Endothelial cell of umbilical vein (primary cell): ENCODE measurements at regions not wholly inside any gene's neighbourhood (a gene's known extent, or its start where the extent isn't known, plus 50 kb on each side); places are given as distances from the start of the nearest gene placed in this dataset.

Experiments used
- BruUV-seq: library from RNA; stranded (reverse); fragments of 400-500 nt; replicated peaks from 2 replicates; lab custom pipeline; 2021; lab: Mats Ljungman, UMichigan
- CTCF ChIA-PET: fragments of 300-600, 350-600 bp; sonication (Branson Sonifier 250); formaldehyde crosslinking; loops from one replicate; lab custom pipeline; 2021; ENCODE audit warnings: antibody characterized with exemption, inconsistent platforms; lab: Charles Lee
- POLR2A ChIA-PET: fragments of 300-600, 350-600 bp; sonication (Branson Sonifier 250); formaldehyde crosslinking; loops from one replicate; lab custom pipeline; 2021; ENCODE audit warnings: antibody characterized with exemption, inconsistent platforms; lab: Charles Lee
- DNase-seq: peaks from one replicate; pipeline ENCODE4 v3.0.0-alpha.2; 2011; ENCODE audit warnings: low read depth, low spot score
- FAIRE-seq: peaks from 2 replicates; lab custom pipeline; 2011; peaks lifted over from hg19 to GRCh38; lab: Jason Lieb, UNC
- H2AFZ ChIP-seq: 2 replicates; pipeline ENCODE4 v1.6.0; 2012; ENCODE audit warnings: low read depth, low read length, control low read depth, inconsistent platforms
- H3K27ac ChIP-seq: 2 replicates; pipeline ENCODE4 v1.5.1; 2011; ENCODE audit warnings: low read depth, mild to moderate bottlenecking, control low read depth, low read length, moderate library complexity; ENCODE audit not compliant: insufficient read depth
- H3K27me3 ChIP-seq, 2 experiments: 2 replicates each; pipeline versions ENCODE4 v1.6.0 to v1.6.1; 2011; ENCODE audit warnings: low read length in 2 of 2, mixed read lengths in 1 of 2; ENCODE audit not compliant: control insufficient read depth in 2 of 2, insufficient read depth in 2 of 2
- H3K36me3 ChIP-seq, 2 experiments: 2 replicates in 1 of 2; 3 replicates in 1 of 2; pipeline ENCODE4 v1.5.1; 2011; ENCODE audit warnings: low read length in 2 of 2, mild to moderate bottlenecking in 1 of 2, moderate library complexity in 1 of 2; ENCODE audit not compliant: control insufficient read depth in 2 of 2, insufficient read depth in 2 of 2; ENCODE audit errors: extremely low read depth in 1 of 2
- H3K4me1 ChIP-seq: 3 replicates; pipeline ENCODE4 v1.5.1; 2011; ENCODE audit warnings: mild to moderate bottlenecking, low read length; ENCODE audit not compliant: control insufficient read depth, insufficient read depth; ENCODE audit errors: extremely low read depth
- H3K4me2 ChIP-seq: 2 replicates; pipeline ENCODE4 v1.6.1; 2011; ENCODE audit warnings: low read length, control low read depth, mixed read lengths; ENCODE audit not compliant: insufficient read depth
- H3K4me3 ChIP-seq, 3 experiments: fragments of 200-600 bp in 1 of 3; sonication (generic), shearing (Covaris generic) in 1 of 3; replicated peaks in 1 of 3; 2 replicates each; pipeline ENCODE4 v1.5.1; 2011 to 2016; ENCODE audit warnings: control low read depth in 3 of 3, low read length in 3 of 3, mild to moderate bottlenecking in 2 of 3, inconsistent platforms in 1 of 3, low read depth in 1 of 3, moderate library complexity in 1 of 3; ENCODE audit not compliant: insufficient read depth in 1 of 3
- H3K79me2 ChIP-seq: 2 replicates; pipeline ENCODE4 v1.6.0; 2012; ENCODE audit warnings: low read length, inconsistent platforms; ENCODE audit not compliant: control insufficient read depth, insufficient read depth
- H3K9ac ChIP-seq: replicated peaks from 2 replicates; pipeline ENCODE3; 2011; ENCODE audit warnings: low read length, control low read depth; ENCODE audit not compliant: insufficient read depth; ENCODE audit errors: extremely low read depth
- H3K9me1 ChIP-seq: replicated peaks from 3 replicates; pipeline ENCODE4 v1.6.0; 2011; ENCODE audit warnings: mild to moderate bottlenecking, low read length; ENCODE audit not compliant: control insufficient read depth, insufficient read depth; ENCODE audit errors: extremely low read depth
- H3K9me3 ChIP-seq: replicated peaks from 2 replicates; pipeline ENCODE4 v1.5.1; 2012; ENCODE audit warnings: low read length, inconsistent platforms; ENCODE audit not compliant: control insufficient read depth, insufficient read depth
- H4K20me1 ChIP-seq: replicated peaks from 2 replicates; pipeline ENCODE3; 2011; ENCODE audit warnings: mild to moderate bottlenecking, low read length; ENCODE audit not compliant: control insufficient read depth, insufficient read depth; ENCODE audit errors: extremely low read depth
- EZH2 ChIP-seq: IDR thresholded peaks from 2 replicates; pipeline ENCODE4 v1.6.1; 2012; ENCODE audit warnings: borderline replicate concordance, low read depth, mild to moderate bottlenecking, moderate library complexity, low read length, inconsistent platforms; ENCODE audit not compliant: severe bottlenecking
- FOS ChIP-seq: IDR thresholded peaks from 2 replicates; pipeline ENCODE4 v1.6.1; 2011; ENCODE audit warnings: mild to moderate bottlenecking, low read length, moderate library complexity, borderline replicate concordance; ENCODE audit not compliant: insufficient read depth
- GATA2 ChIP-seq: IDR thresholded peaks from 2 replicates; pipeline ENCODE4 v1.7.0; 2011; ENCODE audit warnings: low read depth, mild to moderate bottlenecking, moderate library complexity, mixed read lengths, low read length; ENCODE audit not compliant: insufficient read length, insufficient read depth
- JUN ChIP-seq: IDR thresholded peaks from 2 replicates; pipeline ENCODE4 v1.6.1; 2011; ENCODE audit warnings: borderline replicate concordance, low read depth; ENCODE audit not compliant: insufficient read length, insufficient read depth
- MYC ChIP-seq: IDR thresholded peaks from one replicate; pipeline ENCODE4 v1.6.1; 2011; ENCODE audit warnings: mild to moderate bottlenecking, low read depth, low read length
- POLR2A ChIP-seq: IDR thresholded peaks from 2 replicates; pipeline ENCODE4 v1.6.1; 2012; ENCODE audit warnings: low read depth, mild to moderate bottlenecking, control low read depth, low read length
- POLR2AphosphoS5 ChIP-seq: IDR thresholded peaks from 2 replicates; pipeline ENCODE4 v1.6.1; 2012; ENCODE audit warnings: low read depth, mild to moderate bottlenecking, control low read depth, low read length, moderate library complexity; ENCODE audit not compliant: insufficient read depth
- dilution Hi-C: fragments of 300-500 bp; cut with MboI; formaldehyde crosslinking; loops from one replicate; pipeline ENCODE4 v1.15.0; 2019; ENCODE audit warnings: low sequenced_read_pairs; ENCODE audit not compliant: extremely low pct_ligation_motif_present
- intact Hi-C: fragments of 100-400 bp; cut with micrococcal nuclease; formaldehyde crosslinking; loops from one replicate; pipeline ENCODE4 v1.10.0; 2022
- TF ChIP-seq, protein P1 (sequence below), 2 donors: IDR thresholded peaks; 1 replicate in 1 of 2; 2 replicates in 1 of 2; pipeline ENCODE4 v1.5.1; 2011; ENCODE audit warnings: low read length in 2 of 2, mild to moderate bottlenecking in 2 of 2, moderate library complexity in 2 of 2, control low read depth in 1 of 2, inconsistent platforms in 1 of 2, low read depth in 1 of 2; ENCODE audit not compliant: insufficient read depth in 1 of 2; ENCODE audit errors: extremely low read depth in 1 of 2
- TF ChIP-seq, protein P2 (sequence below): IDR thresholded peaks from 2 replicates; pipeline ENCODE4 v1.6.1; 2011; ENCODE audit not compliant: insufficient read depth, insufficient read length

GRCh38 chr6:92977018-92977417, 442.3 kb downstream of the EPHA7 start:
- no peaks in the 10 kb centered on the region for H3K79me2 ChIP-seq
- POLR2A ChIA-PET: no interaction called here
- no peaks in the 10 kb centered on the region for H3K27me3 ChIP-seq
- CTCF ChIA-PET: no interaction called here
- H3K4me3 ChIP-seq: no peak overlapping the region
- no peak overlapping the region for H3K9ac ChIP-seq
- H3K27ac ChIP-seq: no peak overlapping the region
- H4K20me1 ChIP-seq: no peaks in the 10 kb centered on the region
- no peaks in the 10 kb centered on the region for H3K9me3 ChIP-seq
- no peak for FAIRE-seq
- H2AFZ ChIP-seq: no peak overlapping the region
- no peak for DNase-seq
- BruUV-seq: no TSS peak
- no peak overlapping the region for H3K4me2 ChIP-seq
- H3K4me1 ChIP-seq: peaks cover 11% of the 10 kb centered on the region
- dilution Hi-C loops: no loop called here
- TF ChIP-seq GATA2 (no peak), EZH2 (no peak), POLR2A (no peak), JUN (no peak), POLR2AphosphoS5 (no peak), MYC (no peak), FOS (no peak)
- TF ChIP-seq, protein P1, sequence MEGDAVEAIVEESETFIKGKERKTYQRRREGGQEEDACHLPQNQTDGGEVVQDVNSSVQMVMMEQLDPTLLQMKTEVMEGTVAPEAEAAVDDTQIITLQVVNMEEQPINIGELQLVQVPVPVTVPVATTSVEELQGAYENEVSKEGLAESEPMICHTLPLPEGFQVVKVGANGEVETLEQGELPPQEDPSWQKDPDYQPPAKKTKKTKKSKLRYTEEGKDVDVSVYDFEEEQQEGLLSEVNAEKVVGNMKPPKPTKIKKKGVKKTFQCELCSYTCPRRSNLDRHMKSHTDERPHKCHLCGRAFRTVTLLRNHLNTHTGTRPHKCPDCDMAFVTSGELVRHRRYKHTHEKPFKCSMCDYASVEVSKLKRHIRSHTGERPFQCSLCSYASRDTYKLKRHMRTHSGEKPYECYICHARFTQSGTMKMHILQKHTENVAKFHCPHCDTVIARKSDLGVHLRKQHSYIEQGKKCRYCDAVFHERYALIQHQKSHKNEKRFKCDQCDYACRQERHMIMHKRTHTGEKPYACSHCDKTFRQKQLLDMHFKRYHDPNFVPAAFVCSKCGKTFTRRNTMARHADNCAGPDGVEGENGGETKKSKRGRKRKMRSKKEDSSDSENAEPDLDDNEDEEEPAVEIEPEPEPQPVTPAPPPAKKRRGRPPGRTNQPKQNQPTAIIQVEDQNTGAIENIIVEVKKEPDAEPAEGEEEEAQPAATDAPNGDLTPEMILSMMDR (IDR thresholded peaks at IDR 0.05; ENCODE audit: extremely low read depth in 1 of 2, insufficient read depth in 1 of 2, low read depth in 1 of 2, low read length in 2 of 2): no peak
- TF ChIP-seq, protein P2, sequence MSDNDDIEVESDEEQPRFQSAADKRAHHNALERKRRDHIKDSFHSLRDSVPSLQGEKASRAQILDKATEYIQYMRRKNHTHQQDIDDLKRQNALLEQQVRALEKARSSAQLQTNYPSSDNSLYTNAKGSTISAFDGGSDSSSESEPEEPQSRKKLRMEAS: no peak
- no peaks in the 10 kb centered on the region for H3K9me1 ChIP-seq
- intact Hi-C loops: loop anchor here (5.0 kb wide), 1 partner anchor 440 kb away; the partner anchor contains the start of gene EPHA7
- no peaks in the 10 kb centered on the region for H3K36me3 ChIP-seq
